GM23338 (cell line): ENCODE measurements at regions not wholly inside any gene's neighbourhood (a gene's known extent, or its start where the extent isn't known, plus 50 kb on each side); places are given as distances from the start of the nearest gene placed in this dataset.

Experiments
- ATAC-seq: fragments of 200-7000 bp; cut with Tn5 transposase; 3 replicates; pipeline ENCODE4 v1.9.1; 2020
- DNase-seq: peaks from one replicate; pipeline ENCODE4 v3.0.0-alpha.2; 2015; ENCODE audit warnings: low spot score
- H2AFZ ChIP-seq: fragments of 200-600 bp; sonication (generic); 2 replicates; pipeline ENCODE4 v1.8.0; 2016; ENCODE audit warnings: antibody characterized with exemption, mild to moderate bottlenecking, moderate library complexity
- H3F3A ChIP-seq: fragments of 200-600 bp; sonication (generic); replicated peaks from 2 replicates; pipeline ENCODE4 v1.8.0; 2017; ENCODE audit warnings: antibody characterized with exemption, mixed run types, low read depth
- H3K27ac ChIP-seq: fragments of 200-600 bp; sonication (generic); 2 replicates; pipeline ENCODE4 v1.6.1; 2016; ENCODE audit warnings: low read depth
- H3K27me3 ChIP-seq: fragments of 200-600 bp; sonication (generic); 2 replicates; pipeline ENCODE4 v1.8.0; 2016; ENCODE audit warnings: mild to moderate bottlenecking, mixed run types, moderate library complexity; ENCODE audit not compliant: insufficient read depth
- H3K36me3 ChIP-seq: fragments of 200-600 bp; sonication (generic); 2 replicates; pipeline ENCODE4 v1.8.0; 2016; ENCODE audit warnings: mild to moderate bottlenecking; ENCODE audit not compliant: insufficient read depth
- H3K4me1 ChIP-seq: fragments of 200-600 bp; sonication (generic); 2 replicates; pipeline ENCODE4 v1.8.0; 2016; ENCODE audit warnings: mild to moderate bottlenecking, moderate library complexity; ENCODE audit not compliant: insufficient read depth
- H3K4me2 ChIP-seq: fragments of 200-600 bp; sonication (generic); 2 replicates; pipeline ENCODE4 v1.7.1; 2017; ENCODE audit warnings: mixed run types
- H3K4me3 ChIP-seq: fragments of 200-600 bp; sonication (generic); 2 replicates; pipeline ENCODE4 v1.6.1; 2016; ENCODE audit warnings: mixed run types
- H3K79me2 ChIP-seq: fragments of 200-600 bp; sonication (generic); replicated peaks from 2 replicates; pipeline ENCODE4 v1.8.0; 2017; ENCODE audit warnings: mild to moderate bottlenecking; ENCODE audit not compliant: insufficient read depth
- H3K9me2 ChIP-seq: fragments of 200-600 bp; sonication (generic); 2 replicates; pipeline ENCODE4 v1.8.0; 2017; ENCODE audit not compliant: insufficient read depth
- H4K20me1 ChIP-seq: fragments of 200-600 bp; sonication (generic); replicated peaks from 2 replicates; pipeline ENCODE4 v1.8.0; 2017; ENCODE audit warnings: mild to moderate bottlenecking; ENCODE audit not compliant: insufficient read depth
- H3K27ac Mint-ChIP-seq: 2 replicates; pipeline ENCODE4 v1.8.0; 2020; ENCODE audit warnings: inconsistent platforms, mild to moderate bottlenecking, moderate library complexity, mixed read lengths
- H3K27me3 Mint-ChIP-seq: 3 replicates; pipeline ENCODE4 v1.8.0; 2022; ENCODE audit warnings: low read depth, mild to moderate bottlenecking, moderate library complexity, mixed read lengths, inconsistent platforms; ENCODE audit not compliant: insufficient read depth, poor library complexity
- H3K36me3 Mint-ChIP-seq: 3 replicates; pipeline ENCODE4 v1.8.0; 2021; ENCODE audit warnings: low read depth, mild to moderate bottlenecking, inconsistent platforms, moderate library complexity, mixed read lengths
- H3K4me1 Mint-ChIP-seq: 3 replicates; pipeline ENCODE4 v1.8.0; 2020; ENCODE audit warnings: mild to moderate bottlenecking, inconsistent platforms, mixed read lengths
- H3K4me3 Mint-ChIP-seq: 3 replicates; pipeline ENCODE4 v1.8.0; 2021; ENCODE audit warnings: moderate library complexity, mild to moderate bottlenecking, inconsistent platforms, mixed read lengths
- H3K9me3 Mint-ChIP-seq: 3 replicates; pipeline ENCODE4 v1.8.0; 2020; ENCODE audit warnings: moderate library complexity, mild to moderate bottlenecking, inconsistent platforms, mixed read lengths
- CTCF ChIP-seq, 2 experiments: fragments of 200-600 bp in 1 of 2; sonication (generic) in 1 of 2; conservative IDR thresholded peaks; 2 replicates each; pipeline versions ENCODE4 v1.5.1 to v1.6.1; 2016 to 2017; ENCODE audit warnings: antibody characterized with exemption in 2 of 2, low read depth in 2 of 2, mild to moderate bottlenecking in 2 of 2, moderate library complexity in 1 of 2
- ETS1 ChIP-seq: IDR thresholded peaks from 2 replicates; pipeline ENCODE4 v1.6.1; 2016; ENCODE audit warnings: antibody characterized with exemption
- EZH2 ChIP-seq: fragments of 200-600 bp; sonication (generic); IDR thresholded peaks from one replicate; pipeline ENCODE4 v1.8.0; 2017; ENCODE audit warnings: antibody characterized with exemption, mild to moderate bottlenecking, low read depth; ENCODE audit not compliant: unreplicated experiment
- EZH2phosphoT487 ChIP-seq: fragments of 200-600 bp; sonication (generic); IDR thresholded peaks from one replicate; pipeline ENCODE4 v1.8.1; 2018; ENCODE audit warnings: antibody characterized with exemption; ENCODE audit not compliant: unreplicated experiment
- JUNB ChIP-seq: IDR thresholded peaks from one replicate; pipeline ENCODE4 v1.6.1; 2016; ENCODE audit warnings: antibody characterized with exemption; ENCODE audit not compliant: unreplicated experiment
- NANOG ChIP-seq: IDR thresholded peaks from 2 replicates; pipeline ENCODE4 v1.6.1; 2016; ENCODE audit warnings: antibody characterized with exemption, borderline replicate concordance
- POLR2AphosphoS5 ChIP-seq: IDR thresholded peaks from 2 replicates; pipeline ENCODE4 v1.6.1; 2016; ENCODE audit warnings: antibody characterized with exemption, low read depth
- REST ChIP-seq: IDR thresholded peaks from one replicate; pipeline ENCODE4 v1.6.1; 2018; ENCODE audit warnings: antibody characterized with exemption; ENCODE audit not compliant: unreplicated experiment
- STAT1 ChIP-seq: IDR thresholded peaks from one replicate; pipeline ENCODE4 v1.6.1; 2016; ENCODE audit warnings: antibody characterized with exemption; ENCODE audit not compliant: unreplicated experiment
- ZNF114 ChIP-seq: fragments of 250-450 bp; sonication (Bioruptor Pico); IDR thresholded peaks from 2 replicates; pipeline ENCODE4 v1.5.0; 2020; ENCODE audit warnings: mild to moderate bottlenecking, moderate library complexity
- ZNF462 ChIP-seq: fragments of 250-450 bp; sonication (Bioruptor Pico); IDR thresholded peaks from 2 replicates; pipeline ENCODE4 v1.5.0; 2020; ENCODE audit warnings: mild to moderate bottlenecking, moderate library complexity

- no peaks in the 10 kb centered on the region for H3K79me2 ChIP-seq
- Mint-ChIP-seq H3K27ac (no peak overlapping the region), H3K27me3 (no peaks in the 10 kb centered on the region), H3K36me3 (no peaks in the 10 kb centered on the region), H3K4me3 (no peak overlapping the region), H3K4me1 (no peaks in the 10 kb centered on the region), H3K9me3 (no peaks in the 10 kb centered on the region)
- no peaks in the 10 kb centered on the region for H4K20me1 ChIP-seq
- no peaks in the 10 kb centered on the region for H3K36me3 ChIP-seq
- ATAC-seq = no peak
- no peak overlapping the region for H3K27ac ChIP-seq
- no peak overlapping the region for H3K4me3 ChIP-seq
- H3K27me3 ChIP-seq = no peaks in the 10 kb centered on the region
- H2AFZ ChIP-seq = no peak overlapping the region
- no peak overlapping the region for H3K4me2 ChIP-seq
- peaks cover 10% of the 10 kb centered on the region; the same call in 1 of the 2 replicates for H3K9me2 ChIP-seq
- no peaks in the 10 kb centered on the region for H3K4me1 ChIP-seq
- no peaks in the 10 kb centered on the region for H3F3A ChIP-seq
- no peak for DNase-seq
- TF ChIP-seq ZNF462 (CRISPR knock-in tag) (no peak), ETS1 (no peak), STAT1 (no peak), EZH2phosphoT487 (no peak), REST (no peak), POLR2AphosphoS5 (no peak), ZNF114 (CRISPR knock-in tag) (no peak), EZH2 (no peak), NANOG (no peak), JUNB (no peak), CTCF (conservative IDR thresholded peaks at IDR 0.05; ENCODE audit: low read depth in 2 of 2) (no peak)
These were observed 325.4 kb upstream of the SMIM31 start for GRCh38 chr4:164428561-164428960.
